Sigmoid colon (tissue), 4 donors: ENCODE measurements at regions not wholly inside any gene's neighbourhood (a gene's known extent, or its start where the extent isn't known, plus 50 kb on each side); places are given as distances from the start of the nearest gene placed in this dataset.

Experiments
- CTCF ChIP-seq, 4 experiments: fragments of 450-650 bp in 3 of 4; fragments of 200-600 bp in 1 of 4; IDR thresholded peaks; one replicate each; pipeline ENCODE4 v1.5.1; 2016 to 2019; ENCODE audit warnings: antibody characterized with exemption in 4 of 4, mild to moderate bottlenecking in 3 of 4, moderate library complexity in 2 of 4
- EP300 ChIP-seq, 4 donors: sonication (generic); formaldehyde crosslinking; IDR thresholded peaks; one replicate each; pipeline ENCODE4 v1.6.1; 2017; ENCODE audit warnings: antibody characterized with exemption in 4 of 4
- POLR2A ChIP-seq, 2 donors: fragments of 450-650 bp; IDR thresholded peaks; one replicate each; pipeline ENCODE4 v1.6.1; 2016; ENCODE audit warnings: antibody characterized with exemption in 2 of 2, mild to moderate bottlenecking in 2 of 2, moderate library complexity in 2 of 2
- POLR2AphosphoS5 ChIP-seq, 4 donors: sonication (generic); formaldehyde crosslinking; IDR thresholded peaks; one replicate each; pipeline ENCODE4 v1.6.1; 2017; ENCODE audit warnings: antibody characterized with exemption in 4 of 4

- TF ChIP-seq CTCF (IDR thresholded peaks at IDR 0.05) (no peak), POLR2A (IDR thresholded peaks at IDR 0.05) (no peak), EP300 (IDR thresholded peaks at IDR 0.05) (no peak), POLR2AphosphoS5 (IDR thresholded peaks at IDR 0.05) (no peak)
Measured at GRCh38 chr15:87528873-87529272, 727.7 kb downstream of the NTRK3 start.
